Pancreas (tissue), 10 donors: ENCODE measurements at regions not wholly inside any gene's neighbourhood (a gene's known extent, or its start where the extent isn't known, plus 50 kb on each side); places are given as distances from the start of the nearest gene placed in this dataset.

ENCODE experiments used
- ATAC-seq, 4 donors: fragments of 200-7000 bp; cut with Tn5 transposase; one replicate each; pipeline versions ENCODE4 v1.8.0 to v1.9.1; 2020; ENCODE audit warnings: mild to moderate bottlenecking in 4 of 4, moderate library complexity in 4 of 4
- DNase-seq, 6 donors: peaks; one replicate each; pipeline ENCODE4 v3.0.0-alpha.2; 2020
- FAIRE-seq: peaks from 2 replicates; lab custom pipeline; 2012; peaks lifted over from hg19 to GRCh38; lab: Jason Lieb, UNC
- H3K27ac ChIP-seq, 4 donors: fragments of 200-600 bp; sonication (generic); 1 replicate in 3 of 4; 2 replicates in 1 of 4; pipeline versions ENCODE4 v1.5.0 to v1.8.0; 2020
- H3K27me3 ChIP-seq, 4 donors: fragments of 200-600 bp; one replicate each; pipeline ENCODE4 v1.8.0; 2021
- H3K36me3 ChIP-seq, 3 donors: fragments of 200-600 bp; sonication (generic) in 1 of 3; one replicate each; pipeline versions ENCODE4 v1.5.0 to v1.8.0; 2020 to 2021
- H3K4me1 ChIP-seq, 3 donors: fragments of 200-600 bp; one replicate each; pipeline ENCODE4 v1.8.0; 2021
- H3K4me3 ChIP-seq, 4 donors: fragments of 200-600 bp; sonication (generic) in 2 of 4; one replicate each; pipeline versions ENCODE4 v1.5.0 to v1.8.0; 2020 to 2021
- H3K9me3 ChIP-seq, 4 donors: fragments of 200-600 bp; one replicate each; pipeline ENCODE4 v1.8.0; 2021
- WGBS, 2 donors: extraction: QIAGEN DNeasy Blood & Tissue Kit; methylation state at CpG; one replicate each; pipeline ENCODE4 v1.1.7; 2013; 5-methylcytosine and 5-hydroxymethylcytosine counted together
- intact Hi-C, 3 donors: fragments of 100-400 bp; cut with DNase I; formaldehyde crosslinking; loops; one replicate each; pipeline versions ENCODE4 v1.11.1 to v1.14.2; 2022
- TF ChIP-seq, protein P1 (sequence below), 4 donors: fragments of 200-600 bp; sonication (generic) in 3 of 4; IDR thresholded peaks; one replicate each; pipeline versions ENCODE4 v1.5.0 to v1.8.0; 2021; ENCODE audit warnings: antibody characterized with exemption in 4 of 4
- donor health status: healthy with polysubstance abuse.
- donor health status: DM: no; HTN: no; CAD: no; lungs with moderate emphysema.
- donor health status: DM: no; HTN: no; CAD: no.
- donor health status: control.
- donor health status: control.
- donor health status: Bipolar disorder and iron deficiency.
- donor health status: DM: yes; HTN: yes; CAD: no.
- donor health status: DM: no; HTN: no; CAD: no.
- donor health status: DM: no; HTN: no; CAD: no.
- donor health status: DM: yes; HTN: yes; CAD: no.

DNA sequence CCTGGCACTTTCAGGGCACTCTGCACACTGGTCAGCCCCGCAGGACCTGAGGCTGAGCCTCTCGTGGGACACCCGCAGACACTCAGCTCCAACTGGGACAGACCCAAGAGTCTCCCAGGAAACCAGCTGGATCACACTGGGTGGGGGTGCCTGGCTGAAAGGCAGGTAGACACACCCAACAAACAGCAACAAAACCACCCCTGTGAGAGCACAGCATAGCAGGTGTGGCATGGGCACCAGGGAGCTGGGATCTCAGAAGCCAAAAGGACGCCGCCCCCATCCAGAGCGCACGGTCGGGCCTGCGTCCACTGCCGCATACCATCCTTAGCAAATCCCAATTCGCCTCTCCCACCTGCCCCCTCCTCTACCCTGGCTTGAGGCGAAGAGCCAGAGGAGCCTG is 154.2 kb upstream of the LINGO1 start:
- H3K4me1 ChIP-seq = no peaks in the 10 kb centered on the region
- intact Hi-C loops = no loop called here
- H3K9me3 ChIP-seq = no peaks in the 10 kb centered on the region
- WGBS, 2 donors = 85 to 87% methylated on average over 12 of the region's 12 CpGs
- no peak for ATAC-seq
- H3K4me3 ChIP-seq = no peak overlapping the region
- peak in 1 of 6 donors; percentile 31 for DNase-seq
- H3K27me3 ChIP-seq = no peaks in the 10 kb centered on the region
- H3K27ac ChIP-seq = no peak overlapping the region
- TF ChIP-seq, protein P1, sequence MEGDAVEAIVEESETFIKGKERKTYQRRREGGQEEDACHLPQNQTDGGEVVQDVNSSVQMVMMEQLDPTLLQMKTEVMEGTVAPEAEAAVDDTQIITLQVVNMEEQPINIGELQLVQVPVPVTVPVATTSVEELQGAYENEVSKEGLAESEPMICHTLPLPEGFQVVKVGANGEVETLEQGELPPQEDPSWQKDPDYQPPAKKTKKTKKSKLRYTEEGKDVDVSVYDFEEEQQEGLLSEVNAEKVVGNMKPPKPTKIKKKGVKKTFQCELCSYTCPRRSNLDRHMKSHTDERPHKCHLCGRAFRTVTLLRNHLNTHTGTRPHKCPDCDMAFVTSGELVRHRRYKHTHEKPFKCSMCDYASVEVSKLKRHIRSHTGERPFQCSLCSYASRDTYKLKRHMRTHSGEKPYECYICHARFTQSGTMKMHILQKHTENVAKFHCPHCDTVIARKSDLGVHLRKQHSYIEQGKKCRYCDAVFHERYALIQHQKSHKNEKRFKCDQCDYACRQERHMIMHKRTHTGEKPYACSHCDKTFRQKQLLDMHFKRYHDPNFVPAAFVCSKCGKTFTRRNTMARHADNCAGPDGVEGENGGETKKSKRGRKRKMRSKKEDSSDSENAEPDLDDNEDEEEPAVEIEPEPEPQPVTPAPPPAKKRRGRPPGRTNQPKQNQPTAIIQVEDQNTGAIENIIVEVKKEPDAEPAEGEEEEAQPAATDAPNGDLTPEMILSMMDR (IDR thresholded peaks at IDR 0.05) = no peak
- no peaks in the 10 kb centered on the region for H3K36me3 ChIP-seq
- FAIRE-seq = no peak

DNA sequence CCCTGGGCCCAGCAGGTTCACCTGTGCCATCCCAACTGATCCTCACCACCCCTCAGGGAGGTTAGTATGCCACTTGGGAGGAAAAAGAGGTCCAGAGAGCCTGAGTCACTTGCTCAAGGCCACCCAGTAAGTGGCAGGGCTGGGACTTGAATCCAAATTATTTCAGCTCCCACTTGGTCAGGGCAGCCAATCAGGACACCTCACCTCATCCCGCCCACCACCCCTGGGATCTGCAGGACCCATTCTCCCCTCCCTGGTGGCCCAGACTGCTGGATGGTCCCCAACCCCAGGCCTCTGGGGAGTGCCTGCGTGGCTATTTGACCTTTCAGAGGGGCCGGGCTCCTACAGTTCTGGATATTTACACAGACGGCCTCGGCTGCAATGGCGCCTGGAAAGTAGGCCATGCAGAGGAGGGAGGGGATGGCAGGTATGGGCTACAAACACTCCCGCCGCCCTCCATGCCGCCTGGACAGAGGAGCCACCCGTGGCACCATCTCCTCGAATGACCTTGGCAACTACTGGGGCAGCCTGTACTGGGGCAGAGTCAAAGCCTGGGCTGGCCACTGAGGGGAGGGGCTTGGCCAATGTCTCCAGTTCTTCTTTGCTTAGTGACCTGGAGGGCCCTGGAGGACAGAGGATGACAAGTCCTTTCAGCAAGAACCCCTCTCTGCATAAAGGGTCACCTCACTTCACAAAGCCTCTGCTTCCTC is 153.6 kb upstream of the LINGO1 start:
- DNase-seq = peak in 1 of 6 donors; percentile 31
- H3K4me1 ChIP-seq = no peaks in the 10 kb centered on the region
- H3K27me3 ChIP-seq = no peaks in the 10 kb centered on the region
- H3K4me3 ChIP-seq = no peak overlapping the region
- ATAC-seq = no peak
- no peaks in the 10 kb centered on the region for H3K9me3 ChIP-seq
- H3K36me3 ChIP-seq = no peaks in the 10 kb centered on the region
- intact Hi-C loops = no loop called here
- H3K27ac ChIP-seq = no peak overlapping the region
- TF ChIP-seq, protein P1 (IDR thresholded peaks at IDR 0.05) = no peak
- no peak for FAIRE-seq
- WGBS, 2 donors = 56 to 63% methylated on average over 11 of the region's 11 CpGs

DNA sequence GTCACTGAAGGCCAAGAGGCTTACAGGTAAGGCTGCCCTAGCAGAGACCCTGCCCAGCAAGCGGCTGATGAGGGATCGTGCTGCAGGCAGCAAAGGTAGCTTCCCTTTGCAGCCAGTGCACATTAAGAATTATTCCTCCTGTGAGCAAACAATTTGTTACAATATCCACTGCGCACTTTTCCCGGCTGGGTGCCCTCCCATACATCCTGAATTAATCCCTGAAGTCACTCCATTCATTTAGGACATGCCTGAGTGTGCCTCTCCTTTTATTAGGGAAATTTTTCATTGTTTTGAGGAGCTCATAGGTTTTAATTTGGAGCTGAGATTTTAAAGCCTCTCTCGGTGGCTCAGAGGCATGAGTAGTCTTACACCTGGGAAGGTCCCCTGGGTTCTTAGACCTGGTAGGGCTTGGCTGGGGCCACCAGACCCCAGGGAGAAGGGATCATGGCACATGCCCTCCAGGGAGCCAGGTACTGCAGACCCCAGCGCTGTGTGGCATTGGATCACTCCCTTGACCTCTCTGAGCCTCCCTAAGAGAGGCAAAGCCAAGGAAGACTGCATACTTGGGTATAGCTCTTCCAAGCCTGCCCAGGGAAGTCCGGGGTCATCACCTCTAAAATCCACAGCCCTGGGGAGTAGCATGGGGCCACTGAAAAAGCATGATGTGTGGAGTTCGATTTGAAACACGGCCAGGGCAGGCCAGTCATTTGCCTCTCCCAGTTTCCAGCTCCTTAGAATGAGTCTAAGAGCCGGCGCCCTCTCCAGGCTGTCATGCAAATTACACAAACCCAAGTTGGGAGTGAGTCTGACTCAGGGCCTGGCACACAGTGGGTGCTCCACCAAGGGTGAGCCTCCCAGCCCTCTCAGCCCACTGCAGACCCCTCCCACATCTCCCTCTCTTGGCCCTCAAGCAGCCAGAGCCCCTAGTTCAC is 151.9 kb upstream of the LINGO1 start:
- intact Hi-C loops = no loop called here
- H3K4me1 ChIP-seq = no peaks in the 10 kb centered on the region
- ATAC-seq = no peak
- H3K4me3 ChIP-seq = no peak overlapping the region
- DNase-seq = peak in 1 of 6 donors; percentile 16
- H3K36me3 ChIP-seq = no peaks in the 10 kb centered on the region
- no peaks in the 10 kb centered on the region for H3K9me3 ChIP-seq
- TF ChIP-seq, protein P1 (IDR thresholded peaks at IDR 0.05) = no peak
- 53 to 62% methylated on average over 11 of the region's 11 CpGs for WGBS, 2 donors
- FAIRE-seq = no peak
- no peak overlapping the region for H3K27ac ChIP-seq
- no peaks in the 10 kb centered on the region for H3K27me3 ChIP-seq

GRCh38 chr15:77783636-77784035 is 150.9 kb upstream of the LINGO1 start:
- Histone ChIP-seq H3K9me3 (no peaks in the 10 kb centered on the region), H3K27me3 (no peaks in the 10 kb centered on the region), H3K4me3 (no peak overlapping the region), H3K4me1 (no peaks in the 10 kb centered on the region), H3K36me3 (no peaks in the 10 kb centered on the region), H3K27ac (no peak overlapping the region)
- intact Hi-C loops = no loop called here
- FAIRE-seq = no peak
- TF ChIP-seq, protein P1 (IDR thresholded peaks at IDR 0.05) = no peak
- no peak for ATAC-seq
- WGBS, 2 donors = 38 to 47% methylated on average over 10 of the region's 10 CpGs
- DNase-seq = no peak
